Suprapubic skin (tissue), 4 donors: ENCODE measurements at regions not wholly inside any gene's neighbourhood (a gene's known extent, or its start where the extent isn't known, plus 50 kb on each side); places are given as distances from the start of the nearest gene placed in this dataset.

Experiments used
- DNase-seq, 2 donors: peaks; one replicate each; pipeline ENCODE4 v3.0.0-alpha.2; 2019; ENCODE audit warnings: low spot score in 2 of 2
- H3K27ac ChIP-seq: fragments of 200-600 bp; sonication (generic); one replicate; pipeline ENCODE4 v1.5.1; 2019
- H3K27me3 ChIP-seq: fragments of 200-600 bp; sonication (generic); one replicate; pipeline ENCODE4 v1.5.1; 2019
- H3K36me3 ChIP-seq: fragments of 200-600 bp; sonication (generic); one replicate; pipeline ENCODE4 v1.5.1; 2019
- H3K4me1 ChIP-seq: fragments of 200-600 bp; sonication (generic); one replicate; pipeline ENCODE4 v1.5.1; 2019
- H3K4me3 ChIP-seq: fragments of 200-600 bp; sonication (generic); one replicate; pipeline ENCODE4 v1.5.1; 2019; ENCODE audit warnings: mild to moderate bottlenecking
- H3K9me3 ChIP-seq: fragments of 200-600 bp; sonication (generic); one replicate; pipeline ENCODE4 v1.5.1; 2019
- EP300 ChIP-seq: sonication (generic); formaldehyde crosslinking; IDR thresholded peaks from one replicate; pipeline ENCODE4 v1.6.1; 2017; ENCODE audit warnings: antibody characterized with exemption
- POLR2A ChIP-seq, 2 donors: fragments of 450-650 bp; IDR thresholded peaks; one replicate each; pipeline ENCODE4 v1.6.1; 2017; ENCODE audit warnings: antibody characterized with exemption in 2 of 2, mild to moderate bottlenecking in 2 of 2, moderate library complexity in 2 of 2
- POLR2AphosphoS5 ChIP-seq, 3 donors: sonication (generic); formaldehyde crosslinking; IDR thresholded peaks; one replicate each; pipeline ENCODE4 v1.6.1; 2017; ENCODE audit warnings: antibody characterized with exemption in 3 of 3
- WGBS: methylation state at CpG from one replicate; pipeline ENCODE4 v1.1.5; 2018; 5-methylcytosine and 5-hydroxymethylcytosine counted together
- TF ChIP-seq, protein P1 (sequence below), 2 donors: fragments of 200-600 bp in 1 of 2; fragments of 450-650 bp in 1 of 2; sonication (generic) in 1 of 2; IDR thresholded peaks; one replicate each; pipeline ENCODE4 v1.5.1; 2016 to 2019; ENCODE audit warnings: antibody characterized with exemption in 2 of 2, mild to moderate bottlenecking in 1 of 2, moderate library complexity in 1 of 2

- no peaks in the 10 kb centered on the region for H3K9me3 ChIP-seq
- no peaks in the 10 kb centered on the region for H3K4me1 ChIP-seq
- no peak for DNase-seq
- H3K27me3 ChIP-seq: no peaks in the 10 kb centered on the region
- no peaks in the 10 kb centered on the region for H3K36me3 ChIP-seq
- H3K27ac ChIP-seq: no peak overlapping the region
- H3K4me3 ChIP-seq: no peak overlapping the region
- TF ChIP-seq, protein P1, sequence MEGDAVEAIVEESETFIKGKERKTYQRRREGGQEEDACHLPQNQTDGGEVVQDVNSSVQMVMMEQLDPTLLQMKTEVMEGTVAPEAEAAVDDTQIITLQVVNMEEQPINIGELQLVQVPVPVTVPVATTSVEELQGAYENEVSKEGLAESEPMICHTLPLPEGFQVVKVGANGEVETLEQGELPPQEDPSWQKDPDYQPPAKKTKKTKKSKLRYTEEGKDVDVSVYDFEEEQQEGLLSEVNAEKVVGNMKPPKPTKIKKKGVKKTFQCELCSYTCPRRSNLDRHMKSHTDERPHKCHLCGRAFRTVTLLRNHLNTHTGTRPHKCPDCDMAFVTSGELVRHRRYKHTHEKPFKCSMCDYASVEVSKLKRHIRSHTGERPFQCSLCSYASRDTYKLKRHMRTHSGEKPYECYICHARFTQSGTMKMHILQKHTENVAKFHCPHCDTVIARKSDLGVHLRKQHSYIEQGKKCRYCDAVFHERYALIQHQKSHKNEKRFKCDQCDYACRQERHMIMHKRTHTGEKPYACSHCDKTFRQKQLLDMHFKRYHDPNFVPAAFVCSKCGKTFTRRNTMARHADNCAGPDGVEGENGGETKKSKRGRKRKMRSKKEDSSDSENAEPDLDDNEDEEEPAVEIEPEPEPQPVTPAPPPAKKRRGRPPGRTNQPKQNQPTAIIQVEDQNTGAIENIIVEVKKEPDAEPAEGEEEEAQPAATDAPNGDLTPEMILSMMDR (IDR thresholded peaks at IDR 0.05): no peak
- no peak for TF ChIP-seq POLR2A (IDR thresholded peaks at IDR 0.05)
- no peak for TF ChIP-seq POLR2AphosphoS5 (IDR thresholded peaks at IDR 0.05)
- TF ChIP-seq EP300: no peak
- WGBS: 73% methylated on average over 5 of the region's 5 CpGs
Observed at GRCh38 chr15:47398594-47398993, 318.7 kb upstream of the SEMA6D start.

DNA sequence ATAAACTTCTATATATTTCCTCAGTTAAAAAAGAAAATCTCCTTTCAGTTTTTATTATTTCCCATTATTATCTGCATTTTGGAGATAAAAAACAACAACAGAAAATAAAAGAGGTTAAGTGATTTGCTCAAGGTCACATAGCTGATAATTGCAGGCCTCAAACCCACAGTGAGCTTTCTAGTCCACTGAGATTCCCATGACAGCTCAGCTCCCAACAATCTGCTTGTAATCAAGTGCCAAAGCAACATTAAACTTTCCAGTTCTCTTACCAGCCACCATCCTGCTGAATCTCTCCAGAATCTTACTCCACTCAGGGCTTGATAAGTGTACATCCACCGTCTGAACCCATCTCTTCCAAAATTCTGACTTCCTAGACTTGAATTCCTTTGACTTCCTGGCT lies 318.2 kb upstream of the SEMA6D start:
- no peak for DNase-seq
- 86% methylated on average over 1 of the region's 1 CpG for WGBS
- no peaks in the 10 kb centered on the region for H3K27me3 ChIP-seq

GRCh38 chr15:47400603-47401002 lies 316.7 kb upstream of the SEMA6D start:
- WGBS: 83% methylated on average over 2 of the region's 2 CpGs
- Histone ChIP-seq H3K9me3 (no peaks in the 10 kb centered on the region), H3K4me1 (no peaks in the 10 kb centered on the region), H3K4me3 (no peak overlapping the region), H3K27ac (no peak overlapping the region), H3K27me3 (no peaks in the 10 kb centered on the region), H3K36me3 (no peaks in the 10 kb centered on the region)
- DNase-seq: no peak
- no peak for TF ChIP-seq POLR2A (IDR thresholded peaks at IDR 0.05)
- TF ChIP-seq, protein P1 (IDR thresholded peaks at IDR 0.05): no peak
- TF ChIP-seq EP300: no peak
- no peak for TF ChIP-seq POLR2AphosphoS5 (IDR thresholded peaks at IDR 0.05)

More for the DNA sequence above, 318.2 kb upstream of the SEMA6D start:
- Histone ChIP-seq H3K27ac (no peak overlapping the region), H3K4me1 (no peaks in the 10 kb centered on the region), H3K9me3 (no peaks in the 10 kb centered on the region), H3K4me3 (no peak overlapping the region), H3K36me3 (no peaks in the 10 kb centered on the region)
- TF ChIP-seq POLR2A (IDR thresholded peaks at IDR 0.05): no peak
- no peak for TF ChIP-seq EP300
- TF ChIP-seq, protein P1 (IDR thresholded peaks at IDR 0.05): no peak
- no peak for TF ChIP-seq POLR2AphosphoS5 (IDR thresholded peaks at IDR 0.05)

DNA sequence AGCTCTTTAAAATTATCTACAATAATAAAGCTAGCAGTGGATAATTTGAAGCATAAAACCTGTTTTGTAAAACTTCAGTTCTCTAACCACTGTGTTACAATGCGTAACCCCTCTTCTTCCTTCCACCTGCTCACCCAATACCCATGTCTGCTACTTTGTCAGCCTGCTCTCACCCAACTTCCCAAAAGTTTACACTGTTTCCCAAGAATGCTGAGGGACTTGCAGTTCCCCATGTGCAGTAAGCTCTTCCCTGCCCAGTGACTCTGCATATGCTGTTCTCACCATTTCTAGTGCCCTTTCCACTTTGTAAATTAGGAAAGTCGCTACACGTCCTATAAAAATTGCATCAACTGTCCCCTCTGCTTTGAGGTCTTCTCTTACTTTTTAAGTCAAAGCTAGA lies 315.9 kb upstream of the SEMA6D start:
- no peaks in the 10 kb centered on the region for H3K36me3 ChIP-seq
- H3K4me3 ChIP-seq: no peak overlapping the region
- DNase-seq: no peak
- TF ChIP-seq POLR2A (IDR thresholded peaks at IDR 0.05): no peak
- TF ChIP-seq, protein P1 (IDR thresholded peaks at IDR 0.05): no peak
- no peak for TF ChIP-seq EP300
- no peak for TF ChIP-seq POLR2AphosphoS5 (IDR thresholded peaks at IDR 0.05)
- no peaks in the 10 kb centered on the region for H3K27me3 ChIP-seq
- H3K27ac ChIP-seq: no peak overlapping the region
- H3K4me1 ChIP-seq: no peaks in the 10 kb centered on the region
- no peaks in the 10 kb centered on the region for H3K9me3 ChIP-seq
- 90% methylated on average over 3 of the region's 3 CpGs for WGBS

DNA sequence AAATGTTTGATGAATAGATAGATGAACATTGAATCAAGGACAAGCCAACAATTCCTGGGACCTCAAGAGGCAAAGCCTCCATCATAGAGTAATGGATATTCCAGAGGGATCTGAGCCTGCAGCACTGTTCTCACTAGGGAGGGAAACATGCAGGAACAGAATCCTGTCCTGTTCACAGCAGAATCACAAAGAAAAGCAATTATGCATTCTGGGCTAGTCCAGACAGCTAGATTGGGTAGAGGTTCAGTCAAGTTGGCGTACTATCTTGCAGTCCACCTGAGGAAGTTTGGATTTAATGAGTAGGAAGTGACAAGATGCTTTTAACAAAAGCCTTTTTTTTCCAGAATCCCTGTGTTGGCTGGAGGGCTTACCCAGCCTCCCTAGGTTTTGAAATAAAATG lies 314.5 kb upstream of the SEMA6D start:
- H3K4me3 ChIP-seq: no peak overlapping the region
- WGBS: 66% methylated on average over 1 of the region's 1 CpG
- H3K27ac ChIP-seq: no peak overlapping the region
- no peaks in the 10 kb centered on the region for H3K4me1 ChIP-seq
- H3K36me3 ChIP-seq: no peaks in the 10 kb centered on the region
- no peaks in the 10 kb centered on the region for H3K27me3 ChIP-seq
- no peak for DNase-seq
- H3K9me3 ChIP-seq: no peaks in the 10 kb centered on the region
- TF ChIP-seq, protein P1 (IDR thresholded peaks at IDR 0.05): no peak
- TF ChIP-seq EP300 (no peak), POLR2A (IDR thresholded peaks at IDR 0.05) (no peak), POLR2AphosphoS5 (IDR thresholded peaks at IDR 0.05) (no peak)
